Testis (tissue), 2 donors: ENCODE measurements at regions not wholly inside any gene's neighbourhood (a gene's known extent, or its start where the extent isn't known, plus 50 kb on each side); places are given as distances from the start of the nearest gene placed in this dataset.

Experiments
- DNase-seq: peaks from one replicate; pipeline ENCODE4 v3.0.0-alpha.2; 2019
- H3K27ac ChIP-seq, 2 donors: fragments of 200-600 bp; sonication (generic); one replicate each; pipeline ENCODE4 v1.5.1; 2019
- H3K27me3 ChIP-seq: fragments of 200-600 bp; sonication (generic); one replicate; pipeline ENCODE4 v1.5.1; 2019
- H3K36me3 ChIP-seq: fragments of 200-600 bp; sonication (generic); one replicate; pipeline ENCODE4 v1.5.1; 2017; ENCODE audit warnings: low read depth; ENCODE audit errors: missing control alignments
- H3K4me1 ChIP-seq: fragments of 200-600 bp; sonication (generic); one replicate; pipeline ENCODE4 v1.5.1; 2019
- H3K4me3 ChIP-seq, 2 donors: fragments of 200-600 bp; sonication (generic); one replicate each; pipeline ENCODE4 v1.5.1; 2017 to 2019
- H3K9me3 ChIP-seq: fragments of 200-600 bp; sonication (generic); one replicate; pipeline ENCODE4 v1.5.1; 2017
- CTCF ChIP-seq, 3 experiments: fragments of 450-650 bp in 2 of 3; fragments of 200-600 bp in 1 of 3; sonication (generic) in 1 of 3; IDR thresholded peaks; one replicate each; pipeline ENCODE4 v1.5.1; 2016 to 2019; ENCODE audit warnings: antibody characterized with exemption in 3 of 3, mild to moderate bottlenecking in 2 of 3, moderate library complexity in 1 of 3
- POLR2A ChIP-seq: fragments of 450-650 bp; IDR thresholded peaks from one replicate; pipeline ENCODE4 v1.6.1; 2017; ENCODE audit warnings: antibody characterized with exemption, mild to moderate bottlenecking, moderate library complexity
- WGBS, 2 donors: methylation state at CpG; one replicate each; pipeline ENCODE4 v1.1.5; 2018; 5-methylcytosine and 5-hydroxymethylcytosine counted together
- intact Hi-C: fragments of 100-400 bp; cut with DNase I; formaldehyde crosslinking; loops from one replicate; pipeline ENCODE4 v1.15.1; 2023; ENCODE audit warnings: low total_unique reads

GRCh38 chr4:123618606-123619005 is 222.0 kb downstream of the SPRY1 start:
- 50 to 100% methylated on average over 1 of the region's 1 CpG for WGBS, 2 donors
- Histone ChIP-seq H3K36me3 (no peaks in the 10 kb centered on the region), H3K27me3 (no peaks in the 10 kb centered on the region), H3K4me1 (peaks cover 12% of the 10 kb centered on the region), H3K4me3 (no peak overlapping the region), H3K9me3 (no peaks in the 10 kb centered on the region), H3K27ac (no peak overlapping the region)
- TF ChIP-seq CTCF (IDR thresholded peaks at IDR 0.05) (no peak), POLR2A (no peak)
- DNase-seq = no peak
- intact Hi-C loops = no loop called here

- no peak overlapping the region for H3K4me3 ChIP-seq
- intact Hi-C loops = no loop called here
- peaks cover 12% of the 10 kb centered on the region for H3K4me1 ChIP-seq
- no peaks in the 10 kb centered on the region for H3K36me3 ChIP-seq
- H3K9me3 ChIP-seq = no peaks in the 10 kb centered on the region
- TF ChIP-seq POLR2A = no peak
- no peak for TF ChIP-seq CTCF (IDR thresholded peaks at IDR 0.05)
- no peaks in the 10 kb centered on the region for H3K27me3 ChIP-seq
- H3K27ac ChIP-seq = no peak overlapping the region
- whole genome bisulfite sequencing, 2 donors = 91 to 98% methylated on average over 1 of the region's 1 CpG
- no peak for DNase-seq
Measured at GRCh38 chr4:123619326-123619725, 222.7 kb downstream of the SPRY1 start.

- no peak overlapping the region for H3K27ac ChIP-seq
- H3K4me1 ChIP-seq = peaks cover 12% of the 10 kb centered on the region
- no peaks in the 10 kb centered on the region for H3K36me3 ChIP-seq
- no peak for DNase-seq
- TF ChIP-seq POLR2A = no peak
- no peak for TF ChIP-seq CTCF (IDR thresholded peaks at IDR 0.05)
- H3K4me3 ChIP-seq = no peak overlapping the region
- intact Hi-C loops = no loop called here
- no peaks in the 10 kb centered on the region for H3K9me3 ChIP-seq
- H3K27me3 ChIP-seq = no peaks in the 10 kb centered on the region
Measured at GRCh38 chr4:123619895-123620294, 223.3 kb downstream of the SPRY1 start.

GRCh38 chr4:123621072-123621705 is 224.6 kb downstream of the SPRY1 start:
- intact Hi-C loops = no loop called here

More at GRCh38 chr4:123621072-123621705, 224.6 kb downstream of the SPRY1 start:
- Histone ChIP-seq H3K27me3 (no peaks in the 10 kb centered on the region), H3K27ac (peak overlapping the region in 1 of 2 donors; percentile 41), H3K9me3 (no peaks in the 10 kb centered on the region), H3K4me1 (peaks cover 12% of the 10 kb centered on the region), H3K4me3 (no peak overlapping the region), H3K36me3 (no peaks in the 10 kb centered on the region)
- no peak for DNase-seq
- TF ChIP-seq POLR2A = no peak
- no peak for TF ChIP-seq CTCF (IDR thresholded peaks at IDR 0.05)
- 48% methylated on average over 5 of the region's 5 CpGs for WGBS, 2 donors
